Coronary artery (tissue), 2 donors: ENCODE measurements at regions not wholly inside any gene's neighbourhood (a gene's known extent, or its start where the extent isn't known, plus 50 kb on each side); places are given as distances from the start of the nearest gene placed in this dataset.
"Not testable (repeated sequence)": the region's sequence is repeated elsewhere in the genome, so short reads cannot be mapped to it uniquely, and the experiment has no call there.

ENCODE experiments used
- DNase-seq: peaks from one replicate; pipeline ENCODE4 v3.0.0-alpha.2; 2017; ENCODE audit warnings: low spot score
- H3K27ac ChIP-seq, 2 donors: fragments of 200-600 bp; sonication (generic); one replicate each; pipeline ENCODE4 v1.5.1; 2016 to 2019
- H3K4me3 ChIP-seq: fragments of 200-600 bp; sonication (generic); 2 replicates; pipeline ENCODE4 v1.5.1; 2016; ENCODE audit warnings: mild to moderate bottlenecking, moderate library complexity
- TF ChIP-seq, protein P1 (sequence below): fragments of 200-600 bp; sonication (generic); IDR thresholded peaks from one replicate; pipeline ENCODE4 v1.5.1; 2019; ENCODE audit warnings: antibody characterized with exemption

DNA sequence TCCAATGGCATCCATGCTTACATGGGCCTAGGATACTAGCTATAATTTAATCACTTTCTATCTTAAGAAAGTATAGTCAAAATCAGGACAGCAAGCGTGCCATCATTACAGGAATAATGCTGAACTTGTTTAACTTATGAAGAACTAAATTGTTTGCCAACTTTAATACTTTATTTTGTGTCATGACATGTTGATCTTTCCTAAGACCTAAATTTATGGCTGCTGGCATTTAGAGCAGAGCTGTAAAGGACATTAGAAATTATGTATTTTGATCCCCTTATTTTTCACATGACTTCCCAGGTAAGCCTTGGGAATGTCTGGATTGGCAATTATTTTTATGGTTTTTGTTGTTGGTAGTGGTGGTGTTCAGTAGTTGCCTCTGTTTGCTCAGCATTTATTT is 920.3 kb upstream of the GOT2 start:
- H3K27ac ChIP-seq = no peak overlapping the region
- no peak overlapping the region for H3K4me3 ChIP-seq
- TF ChIP-seq, protein P1, sequence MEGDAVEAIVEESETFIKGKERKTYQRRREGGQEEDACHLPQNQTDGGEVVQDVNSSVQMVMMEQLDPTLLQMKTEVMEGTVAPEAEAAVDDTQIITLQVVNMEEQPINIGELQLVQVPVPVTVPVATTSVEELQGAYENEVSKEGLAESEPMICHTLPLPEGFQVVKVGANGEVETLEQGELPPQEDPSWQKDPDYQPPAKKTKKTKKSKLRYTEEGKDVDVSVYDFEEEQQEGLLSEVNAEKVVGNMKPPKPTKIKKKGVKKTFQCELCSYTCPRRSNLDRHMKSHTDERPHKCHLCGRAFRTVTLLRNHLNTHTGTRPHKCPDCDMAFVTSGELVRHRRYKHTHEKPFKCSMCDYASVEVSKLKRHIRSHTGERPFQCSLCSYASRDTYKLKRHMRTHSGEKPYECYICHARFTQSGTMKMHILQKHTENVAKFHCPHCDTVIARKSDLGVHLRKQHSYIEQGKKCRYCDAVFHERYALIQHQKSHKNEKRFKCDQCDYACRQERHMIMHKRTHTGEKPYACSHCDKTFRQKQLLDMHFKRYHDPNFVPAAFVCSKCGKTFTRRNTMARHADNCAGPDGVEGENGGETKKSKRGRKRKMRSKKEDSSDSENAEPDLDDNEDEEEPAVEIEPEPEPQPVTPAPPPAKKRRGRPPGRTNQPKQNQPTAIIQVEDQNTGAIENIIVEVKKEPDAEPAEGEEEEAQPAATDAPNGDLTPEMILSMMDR = no peak
- DNase-seq = no peak

DNA sequence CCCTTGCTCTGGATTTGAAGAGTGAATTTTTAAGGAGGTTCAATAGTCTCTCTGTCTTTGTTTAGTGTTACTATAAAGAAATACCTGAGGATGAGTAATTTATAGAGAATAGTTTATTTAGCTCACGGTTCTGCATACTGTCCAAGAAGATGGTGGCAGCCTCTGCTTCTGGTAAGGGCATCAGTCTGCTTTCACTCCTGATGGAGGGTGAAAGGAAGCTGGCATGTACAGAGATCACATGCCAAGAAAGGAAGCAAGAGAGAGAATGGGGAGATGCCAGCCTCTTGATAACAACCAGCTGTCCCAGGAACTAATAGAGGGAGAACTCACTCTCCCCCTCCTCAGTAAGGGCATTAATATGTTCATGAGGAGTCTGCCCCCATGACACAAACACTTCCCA is 917.5 kb upstream of the GOT2 start:
- no peak for DNase-seq
- TF ChIP-seq, protein P1 = no peak
- Histone ChIP-seq H3K4me3 (no peak overlapping the region), H3K27ac (no peak overlapping the region)

DNA sequence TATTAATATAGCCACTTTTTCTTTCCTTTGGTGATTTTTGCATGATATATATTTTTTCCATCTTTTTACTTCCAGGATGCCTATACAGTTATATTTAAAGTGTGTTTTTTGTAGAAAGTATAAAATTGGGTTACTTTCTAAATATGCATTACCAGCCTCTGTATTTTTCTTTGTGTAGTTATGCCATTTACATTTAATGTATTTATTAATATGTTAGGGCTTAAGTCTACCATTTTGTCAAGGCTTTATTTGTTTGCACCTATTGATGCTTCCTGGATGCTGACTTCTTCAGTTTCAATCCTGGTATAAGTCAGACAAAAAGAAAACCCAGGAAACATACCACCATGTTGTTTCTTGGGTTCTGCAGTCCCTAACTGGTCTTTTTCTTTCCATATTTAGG is 911.1 kb upstream of the GOT2 start:
- TF ChIP-seq, protein P1 = no peak
- no peak for DNase-seq

DNA sequence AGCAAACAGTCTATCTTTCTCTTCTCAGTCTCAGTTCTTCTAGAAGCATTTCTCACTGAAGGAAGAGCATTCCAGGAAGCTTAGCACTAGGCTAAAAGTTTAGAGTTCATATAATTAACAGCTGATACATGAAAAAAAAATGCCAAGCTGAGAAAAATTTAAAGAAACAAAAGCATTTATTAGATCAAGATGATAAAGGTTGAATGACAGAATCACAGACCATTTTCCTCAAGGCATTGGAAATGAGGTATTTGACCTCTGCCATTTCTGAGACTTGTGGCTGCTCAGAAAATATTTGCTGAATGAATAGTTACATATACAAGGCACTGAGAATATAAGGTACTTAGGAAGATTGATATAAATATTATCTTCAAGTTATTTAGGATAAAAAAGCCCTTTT is 901.6 kb upstream of the GOT2 start:
- Histone ChIP-seq H3K27ac (no peak overlapping the region), H3K4me3 (no peak overlapping the region)
- TF ChIP-seq, protein P1 = no peak
- no peak for DNase-seq

More for the DNA sequence above, 911.1 kb upstream of the GOT2 start:
- Histone ChIP-seq H3K4me3 (no peak overlapping the region), H3K27ac (no peak overlapping the region)

DNA sequence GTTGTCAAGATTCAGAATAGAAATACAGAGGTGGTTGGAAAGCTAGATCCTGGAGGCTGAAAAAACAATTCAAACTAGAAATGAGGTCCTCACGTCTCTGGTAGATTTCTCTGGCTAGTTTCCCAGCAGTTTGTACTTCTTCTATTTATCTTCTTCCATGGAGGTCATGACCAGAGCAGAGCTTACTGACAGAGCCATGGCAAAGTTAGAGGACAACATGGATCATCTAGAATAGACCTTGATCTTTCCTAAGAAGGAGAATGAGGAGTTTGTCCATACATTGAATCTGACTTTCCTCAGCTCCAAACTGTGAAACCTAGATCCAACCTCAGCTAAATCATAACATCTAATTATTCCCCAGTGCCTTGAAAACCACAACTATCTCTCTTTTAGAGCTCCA is 900.8 kb upstream of the GOT2 start:
- Histone ChIP-seq H3K4me3 (no peak overlapping the region), H3K27ac (no peak overlapping the region)
- TF ChIP-seq, protein P1 = no peak
- DNase-seq = no peak

DNA sequence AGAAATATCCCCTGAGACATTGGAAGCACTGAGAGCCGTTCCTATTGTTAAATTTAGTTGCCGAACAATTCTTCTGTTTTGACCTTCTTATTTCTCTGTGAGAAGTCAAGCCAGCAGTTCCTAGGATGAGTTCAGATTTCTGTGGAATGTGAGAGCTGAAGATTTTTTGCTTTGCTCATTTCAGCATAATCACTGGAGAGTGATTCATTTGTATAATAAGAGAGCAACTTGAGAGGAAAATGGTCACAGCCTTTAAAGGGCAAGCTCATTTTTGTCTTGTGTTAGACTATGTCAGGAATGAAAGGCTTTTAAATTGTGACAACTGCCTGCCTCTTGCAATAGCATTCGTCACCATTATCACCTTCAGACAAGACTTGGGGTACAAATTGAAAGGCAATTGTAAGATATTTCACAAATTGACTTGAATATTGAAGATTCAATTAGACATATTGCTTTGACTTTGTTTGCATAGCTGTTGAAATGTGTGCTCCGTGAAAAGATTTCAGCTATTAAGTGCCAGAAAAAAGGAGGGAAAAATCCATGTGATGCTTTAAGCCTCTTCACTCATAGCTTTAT is 900.0 kb upstream of the GOT2 start:
- DNase-seq = no peak
- H3K4me3 ChIP-seq = no peak overlapping the region
- no peak overlapping the region for H3K27ac ChIP-seq
- TF ChIP-seq, protein P1 = no peak

DNA sequence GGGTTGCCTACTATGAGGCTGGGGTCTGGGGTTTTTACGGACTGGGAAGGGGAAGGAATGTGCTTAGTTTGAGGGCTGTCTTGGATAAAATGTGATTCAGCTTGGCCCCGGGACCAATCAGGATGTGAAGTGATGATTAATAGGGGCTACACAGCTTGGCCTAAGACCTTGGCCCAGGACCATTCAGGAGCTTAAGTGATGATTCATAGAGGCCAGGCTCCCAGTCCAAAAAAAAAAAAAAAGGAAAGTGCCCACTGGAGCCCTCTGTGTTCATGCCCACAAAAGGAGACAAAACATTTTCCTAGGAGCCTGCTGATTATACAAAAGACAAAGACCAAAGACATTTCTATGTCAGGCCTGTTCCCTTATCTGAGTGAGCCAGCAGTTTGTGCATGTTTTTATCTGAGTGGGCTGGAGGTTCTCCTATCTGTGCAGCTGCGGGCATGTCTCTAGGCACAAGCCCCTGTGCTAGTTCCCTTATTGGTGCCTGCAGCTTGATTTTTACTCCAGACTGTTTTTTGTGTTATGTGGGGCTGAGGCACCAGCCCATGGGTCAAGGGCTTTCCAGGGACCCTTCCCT is 898.2 kb upstream of the GOT2 start:
- Histone ChIP-seq H3K27ac (no peak overlapping the region), H3K4me3 (no peak overlapping the region)
- no peak for DNase-seq
- TF ChIP-seq, protein P1 = no peak

DNA sequence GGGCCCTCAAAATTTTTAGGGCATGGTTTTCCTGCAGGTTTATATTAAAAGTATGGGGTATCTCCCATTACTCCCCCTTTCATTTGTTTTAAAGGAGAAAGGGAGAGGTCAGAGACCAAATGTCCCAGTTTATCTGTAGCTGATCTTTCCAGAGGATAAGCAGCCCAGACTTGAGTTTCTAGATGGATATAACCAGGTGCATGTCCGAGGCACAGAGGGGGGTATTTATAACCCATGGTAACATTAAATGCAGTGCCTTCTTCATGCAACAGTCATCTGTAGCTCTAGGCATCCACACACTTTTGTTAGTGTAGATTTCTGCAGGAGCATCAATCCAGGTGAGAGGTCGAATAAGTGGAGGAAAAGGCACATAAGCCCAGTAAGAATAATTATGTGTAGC is 890.3 kb upstream of the GOT2 start:
- not testable (repeated sequence) for H3K4me3 ChIP-seq, H3K27ac ChIP-seq, DNase-seq
